Left lobe of liver (tissue), 2 donors: ENCODE measurements at regions not wholly inside any gene's neighbourhood (a gene's known extent, or its start where the extent isn't known, plus 50 kb on each side); places are given as distances from the start of the nearest gene placed in this dataset.

ENCODE experiments used
- ATAC-seq: fragments of 200-7000 bp; cut with Tn5 transposase; one replicate; pipeline ENCODE4 v1.9.1; 2020; ENCODE audit warnings: mild to moderate bottlenecking, moderate library complexity
- DNase-seq: peaks from one replicate; pipeline ENCODE4 v3.0.0-alpha.2; 2020; ENCODE audit warnings: low spot score
- donor health status: DM: no; HTN: no; CAD: no; lungs with moderate emphysema.
- donor health status: DM: no; HTN: yes; CAD: no.

DNA sequence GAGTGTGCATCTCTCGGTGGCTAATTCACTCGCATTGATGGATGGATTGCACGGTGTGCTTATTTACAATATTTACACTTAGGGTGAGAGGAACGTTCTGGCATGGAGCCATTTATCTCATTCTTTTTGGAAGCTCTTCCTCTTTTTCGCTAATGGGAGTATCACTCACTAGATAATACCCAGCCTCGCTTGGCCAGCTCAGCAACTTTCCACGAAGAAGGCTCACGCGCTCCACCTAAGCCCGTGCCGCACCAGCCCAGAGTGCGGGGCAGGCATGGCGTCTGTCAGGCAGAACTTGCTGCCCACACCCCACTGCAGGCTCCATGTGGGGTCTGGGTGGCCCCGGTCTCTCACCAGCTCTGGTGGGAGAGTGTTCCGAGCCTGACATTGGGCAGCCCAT is 484.9 kb downstream of the NPHP4 start:
- no peak for ATAC-seq
- DNase-seq: no peak

DNA sequence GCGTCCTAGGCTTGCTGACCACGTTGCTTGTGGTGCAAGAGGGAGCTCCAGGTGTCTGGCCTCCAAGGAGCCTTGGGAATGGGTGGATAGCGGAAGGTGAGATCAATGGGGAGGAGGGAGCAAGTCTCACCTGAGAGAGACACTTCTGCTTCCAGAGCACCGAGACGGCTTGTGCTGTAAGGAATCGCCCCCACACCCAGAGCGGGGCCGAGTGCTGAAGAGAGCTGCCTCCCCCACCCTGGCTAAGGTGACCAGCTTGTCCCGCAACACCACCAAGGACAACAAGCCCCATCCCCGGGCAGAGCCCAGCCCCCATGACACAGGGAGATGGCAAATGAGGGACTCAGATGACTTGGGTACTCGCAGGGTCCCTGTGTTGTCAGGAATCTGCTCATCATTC is 485.6 kb downstream of the NPHP4 start:
- DNase-seq (no peak), ATAC-seq (no peak)

GRCh38 chr1:5505944-5506343 is 486.3 kb downstream of the NPHP4 start:
- DNase-seq (no peak), ATAC-seq (no peak)

- DNase-seq (no peak), ATAC-seq (no peak)
These were observed 487.9 kb downstream of the NPHP4 start for GRCh38 chr1:5504364-5504740.

- no peak for DNase-seq
These were observed 488.5 kb downstream of the NPHP4 start for GRCh38 chr1:5503556-5504363.

DNA sequence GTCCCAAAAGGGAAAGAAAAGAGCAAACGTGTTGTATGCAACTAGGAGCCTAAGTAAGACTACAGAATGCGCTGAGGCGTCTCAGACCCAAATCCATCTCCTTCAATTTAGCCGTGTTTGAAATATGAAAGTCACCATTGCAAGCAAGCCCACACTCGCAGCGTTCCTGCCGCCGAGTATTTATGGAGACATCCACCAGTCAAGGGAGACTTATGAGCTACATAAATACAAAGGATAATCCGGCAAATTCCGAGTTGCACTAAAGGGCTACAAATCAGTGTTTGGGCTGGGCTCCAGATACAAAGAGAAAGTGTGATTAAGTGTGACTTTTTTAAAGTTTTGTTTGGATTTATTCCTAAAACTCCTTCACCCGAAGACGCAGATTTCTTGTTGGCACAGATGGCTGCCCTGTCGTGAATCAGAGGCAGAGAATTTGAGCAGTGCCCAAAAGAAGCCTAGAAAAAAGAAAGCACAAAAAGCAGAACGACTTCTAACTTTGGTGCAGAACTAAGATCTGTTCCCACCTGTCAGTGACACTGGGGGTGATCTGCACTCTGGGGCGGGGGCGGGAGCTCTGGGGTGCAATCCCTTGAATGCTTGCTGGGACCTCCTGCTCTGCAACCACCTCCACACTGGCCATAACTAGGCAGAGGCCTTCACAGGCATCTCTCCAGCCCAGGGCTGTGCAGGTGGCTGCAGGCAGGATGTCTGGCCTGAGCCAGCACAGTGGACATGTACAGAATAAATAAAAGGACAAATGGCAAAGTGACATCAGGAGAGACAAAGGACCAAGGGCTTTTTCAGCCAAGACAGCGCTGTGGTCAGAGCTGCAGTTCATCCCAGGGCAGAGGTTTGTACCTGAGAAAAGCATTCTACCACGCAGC is 489.7 kb downstream of the NPHP4 start:
- no peak for ATAC-seq
- no peak for DNase-seq

More at GRCh38 chr1:5503556-5504363, 488.5 kb downstream of the NPHP4 start:
- ATAC-seq: no peak

- DNase-seq (no peak), ATAC-seq (no peak)
These were observed 490.9 kb downstream of the NPHP4 start for GRCh38 chr1:5501206-5501930.

GRCh38 chr1:5500541-5500940 is 491.7 kb downstream of the NPHP4 start:
- no peak for ATAC-seq
- no peak for DNase-seq

- ATAC-seq: no peak
- no peak for DNase-seq
These were observed 494.7 kb downstream of the NPHP4 start for GRCh38 chr1:5497503-5497902.

GRCh38 chr1:5495596-5496410 is 496.4 kb downstream of the NPHP4 start:
- DNase-seq: no peak
- no peak for ATAC-seq

GRCh38 chr1:5494518-5494917 is 497.7 kb downstream of the NPHP4 start:
- DNase-seq (no peak), ATAC-seq (no peak)

DNA sequence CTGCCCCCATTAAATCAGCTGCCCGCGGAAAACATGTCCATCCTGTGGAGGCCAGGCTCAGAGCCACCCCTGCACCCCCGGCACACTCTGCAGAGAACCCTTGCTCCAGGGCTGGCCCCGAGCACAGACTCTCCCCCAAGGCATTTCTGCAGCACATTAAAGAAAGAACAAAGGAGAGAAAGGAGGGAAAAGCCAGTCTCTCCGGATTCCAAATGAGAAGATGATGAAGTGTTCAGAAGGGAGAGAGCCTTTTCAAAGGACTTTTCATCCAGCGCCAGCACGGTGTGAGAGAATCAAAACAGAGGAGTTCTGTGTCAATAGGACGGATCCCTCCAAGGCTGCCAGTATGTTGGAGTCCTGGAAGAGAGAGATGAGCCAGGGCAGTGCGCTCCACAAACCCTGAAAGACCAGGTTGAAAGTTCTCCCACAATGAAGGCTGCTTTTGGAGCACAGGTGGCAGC is 498.3 kb downstream of the NPHP4 start:
- DNase-seq (no peak), ATAC-seq (no peak)

GRCh38 chr1:5493275-5493674 is 498.9 kb downstream of the NPHP4 start:
- no peak for ATAC-seq

GRCh38 chr1:5492846-5493245 is 499.4 kb downstream of the NPHP4 start:
- DNase-seq (no peak), ATAC-seq (no peak)

More at GRCh38 chr1:5493275-5493674, 498.9 kb downstream of the NPHP4 start:
- no peak for DNase-seq

DNA sequence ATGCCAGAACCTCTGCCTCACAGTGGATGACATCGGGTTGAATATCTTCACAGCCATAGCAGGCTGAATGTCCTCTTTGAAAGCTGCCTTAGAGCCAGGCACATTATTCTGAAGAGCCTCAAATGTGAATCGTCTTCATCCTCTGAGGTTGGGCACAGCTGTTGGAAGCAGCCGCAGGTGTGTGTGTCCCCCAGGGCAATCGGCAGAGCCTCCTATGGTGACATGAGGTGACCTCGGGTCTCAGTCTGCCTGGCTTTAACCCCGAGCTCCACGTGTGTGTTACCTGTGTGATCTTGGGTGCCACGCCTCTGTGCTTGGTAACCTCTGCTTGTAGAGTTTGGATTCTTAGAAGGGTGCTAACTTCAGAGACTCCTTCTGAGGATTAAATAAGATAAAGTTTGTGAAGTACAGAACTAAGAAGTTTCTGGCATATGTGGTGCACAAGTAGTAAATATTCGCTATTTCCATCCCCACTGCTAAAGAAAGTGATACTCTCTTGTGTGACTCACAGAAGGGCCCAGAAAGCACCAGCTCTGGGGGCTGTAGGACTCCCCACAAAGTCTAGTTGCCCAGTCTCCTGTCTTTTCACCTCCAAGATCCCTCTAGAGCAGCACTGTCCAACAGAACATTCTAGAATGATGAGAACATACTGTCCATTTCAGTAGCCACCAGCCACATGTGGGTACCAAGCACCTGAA is 500.9 kb downstream of the NPHP4 start:
- ATAC-seq: no peak
- DNase-seq: no peak

DNA sequence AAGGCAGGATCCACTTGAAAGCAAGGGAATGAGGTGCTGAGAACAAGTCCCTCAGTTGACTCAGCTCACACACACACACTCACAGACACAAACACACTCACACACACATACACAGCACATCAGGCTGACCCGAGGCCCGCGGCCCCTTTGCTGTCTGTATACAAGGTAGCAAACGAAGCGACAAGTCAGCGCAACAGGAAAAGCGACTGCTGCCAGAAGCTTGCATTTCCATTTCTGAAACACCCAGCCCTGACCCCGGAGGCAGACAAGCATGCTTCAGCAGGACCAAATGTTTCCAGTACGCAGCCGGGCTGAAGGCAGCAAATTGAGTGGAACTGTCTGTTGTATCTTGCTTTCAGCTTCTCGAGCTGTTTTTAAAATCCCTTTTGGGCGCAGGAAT is 501.6 kb downstream of the NPHP4 start:
- DNase-seq (no peak), ATAC-seq (no peak)

- DNase-seq (no peak), ATAC-seq (no peak)
These were observed 503.8 kb downstream of the NPHP4 start for GRCh38 chr1:5488448-5488847.

DNA sequence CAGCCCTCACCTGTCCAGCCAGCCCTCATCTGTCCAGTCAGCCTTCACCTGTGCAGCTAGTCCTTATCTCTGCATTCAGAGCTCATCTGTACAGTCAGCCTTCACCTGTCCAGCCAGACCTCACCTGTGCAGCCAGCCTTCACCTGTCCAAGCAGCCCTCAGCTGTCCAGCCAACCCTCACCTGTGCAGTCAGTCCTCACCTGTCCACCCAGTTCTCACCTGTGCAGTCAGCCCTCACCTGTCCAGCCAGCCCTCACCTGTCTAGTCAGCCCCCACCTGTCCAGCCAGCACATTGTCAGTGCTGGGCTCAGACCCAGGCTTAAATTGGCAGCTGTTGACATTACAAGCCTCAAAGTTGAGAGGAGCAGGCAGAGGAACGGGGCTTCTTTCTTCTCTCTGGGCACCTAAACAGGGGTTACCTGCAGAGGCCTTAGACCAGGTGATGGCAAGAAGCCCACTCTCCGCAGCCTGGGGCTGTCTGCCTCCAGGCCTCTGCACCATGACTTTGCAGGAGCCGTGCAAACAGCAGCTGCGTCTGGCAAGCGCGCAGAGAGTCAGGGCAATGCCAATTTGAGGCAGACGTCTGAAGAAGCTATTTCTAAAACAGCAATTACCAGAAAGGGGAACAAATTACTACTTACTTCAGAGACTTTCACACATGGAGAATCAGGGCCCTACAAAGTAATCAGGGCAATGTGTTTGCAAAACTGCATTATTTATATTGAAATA is 506.1 kb downstream of the NPHP4 start:
- DNase-seq: no peak
- ATAC-seq: no peak

DNA sequence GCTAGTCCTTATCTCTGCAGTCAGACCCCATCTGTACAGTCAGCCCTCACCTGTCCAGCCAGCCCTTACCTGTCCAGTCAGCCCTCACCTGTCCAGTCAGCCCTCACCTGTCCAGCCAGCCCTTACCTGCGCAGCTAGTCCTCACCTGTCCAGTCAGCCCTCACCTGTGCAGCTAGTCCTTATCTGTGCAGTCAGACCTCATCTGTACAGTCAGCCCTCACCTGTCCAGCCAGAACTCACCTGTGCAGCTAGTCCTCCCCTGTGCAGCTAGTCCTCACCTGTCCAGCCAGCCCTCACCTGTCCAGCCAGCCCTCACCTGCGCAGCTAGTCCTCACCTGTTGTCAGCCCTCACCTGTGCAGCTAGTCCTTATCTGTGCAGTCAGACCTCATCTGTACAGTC is 506.8 kb downstream of the NPHP4 start:
- no peak for DNase-seq
- no peak for ATAC-seq
